T follicular helper cell (primary cell): ENCODE measurements at regions not wholly inside any gene's neighbourhood (a gene's known extent, or its start where the extent isn't known, plus 50 kb on each side); places are given as distances from the start of the nearest gene placed in this dataset.

ENCODE experiments used
- DNase-seq: peaks from one replicate; pipeline ENCODE4 v3.0.0-alpha.2; 2020; ENCODE audit warnings: low read depth

DNA sequence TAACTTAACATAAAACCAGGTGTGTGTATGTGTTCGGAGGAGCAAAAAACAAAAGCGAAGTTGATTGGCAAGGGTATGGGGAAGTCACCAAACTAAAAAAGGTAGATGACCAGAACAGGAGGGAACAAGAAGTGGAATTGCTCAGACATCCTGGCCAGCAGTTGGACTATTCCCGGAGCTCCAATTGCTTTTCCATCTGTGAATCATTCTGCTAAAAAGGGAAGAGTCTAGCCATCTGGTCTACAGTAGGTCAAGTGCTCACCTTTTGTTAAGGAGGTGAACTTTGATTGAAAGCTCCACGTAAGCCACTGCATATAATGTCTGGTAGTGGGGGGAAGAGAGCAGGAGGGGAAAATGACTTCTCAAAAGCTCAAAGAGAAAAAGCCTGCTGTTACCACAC lies 50.0 kb upstream of the BET1 start:
- DNase-seq: no peak

DNA sequence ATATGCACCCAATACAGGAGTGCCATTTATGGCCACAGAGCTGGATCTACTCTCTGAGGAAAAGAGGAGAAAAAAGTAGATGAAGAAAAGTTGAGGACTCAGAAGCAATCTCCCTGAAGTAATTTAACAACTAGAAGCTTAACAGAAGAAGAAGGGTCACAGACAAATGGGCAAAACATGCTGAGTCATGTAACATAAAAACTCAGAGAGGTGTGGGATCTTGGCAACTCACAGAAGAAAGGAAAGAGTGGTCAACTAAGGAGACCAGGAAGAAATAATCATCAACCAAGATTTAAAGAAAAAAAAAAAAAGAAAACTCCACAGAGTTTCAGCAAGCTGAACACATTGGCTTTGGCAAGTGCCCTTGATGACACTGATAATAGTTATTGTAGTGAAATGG lies 51.8 kb upstream of the BET1 start:
- DNase-seq: no peak

DNA sequence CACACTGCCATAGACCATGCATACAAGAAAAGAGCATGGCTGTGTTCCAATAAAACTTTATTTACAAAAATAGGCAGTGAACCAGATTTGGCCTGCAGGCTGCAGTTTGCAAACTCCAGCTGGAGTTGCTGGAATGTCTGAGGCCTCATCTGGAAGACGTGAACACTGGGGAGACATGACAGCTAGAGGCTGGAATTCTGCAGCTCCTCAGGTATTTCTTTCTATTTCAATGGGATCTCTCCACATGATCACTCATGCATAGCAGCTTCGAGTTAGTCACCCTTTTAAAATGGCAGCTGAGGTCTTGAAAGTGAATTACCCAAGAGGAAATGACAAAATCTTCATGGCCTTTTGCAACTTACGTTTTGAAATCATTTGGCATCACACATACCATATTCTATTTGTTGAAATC lies 52.6 kb upstream of the BET1 start:
- DNase-seq: no peak

DNA sequence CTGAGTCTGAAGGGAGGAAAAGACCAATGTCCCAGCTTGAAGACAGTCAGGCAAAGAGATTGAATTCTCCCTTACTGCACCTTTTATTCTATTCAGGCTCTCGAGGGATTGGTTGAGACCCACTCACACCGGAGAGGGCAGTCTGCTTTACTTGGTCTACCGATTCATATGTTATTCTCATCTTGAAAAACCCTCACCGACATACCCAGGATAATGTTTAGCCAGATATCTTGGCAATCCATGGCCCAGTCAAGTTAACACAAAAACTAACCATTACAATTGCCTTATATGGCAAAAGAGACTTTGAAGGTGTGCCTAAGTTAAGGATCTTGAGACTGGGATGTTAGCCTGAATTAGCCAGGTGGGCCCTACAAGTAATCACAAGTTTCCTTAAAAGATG lies 53.8 kb upstream of the BET1 start:
- no peak for DNase-seq

DNA sequence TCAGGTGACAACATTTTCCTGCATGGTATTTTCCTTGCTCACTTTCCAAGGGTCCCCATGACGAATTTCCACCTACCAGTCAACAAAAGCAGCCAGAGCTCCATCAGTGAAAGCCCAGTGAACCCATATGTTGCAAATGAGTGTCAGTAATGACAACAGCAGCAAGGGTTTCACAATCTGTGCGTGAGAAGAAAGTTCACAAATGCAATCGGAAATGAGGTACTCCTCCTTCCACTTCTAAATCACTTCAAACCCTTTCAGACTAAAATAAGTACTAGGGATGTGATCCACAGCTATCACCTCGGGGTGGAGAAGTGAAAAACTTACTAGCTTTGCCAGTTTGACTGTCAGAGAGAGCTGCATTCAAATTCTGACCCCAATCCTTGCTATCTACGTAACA lies 55.6 kb upstream of the BET1 start:
- DNase-seq: no peak

DNA sequence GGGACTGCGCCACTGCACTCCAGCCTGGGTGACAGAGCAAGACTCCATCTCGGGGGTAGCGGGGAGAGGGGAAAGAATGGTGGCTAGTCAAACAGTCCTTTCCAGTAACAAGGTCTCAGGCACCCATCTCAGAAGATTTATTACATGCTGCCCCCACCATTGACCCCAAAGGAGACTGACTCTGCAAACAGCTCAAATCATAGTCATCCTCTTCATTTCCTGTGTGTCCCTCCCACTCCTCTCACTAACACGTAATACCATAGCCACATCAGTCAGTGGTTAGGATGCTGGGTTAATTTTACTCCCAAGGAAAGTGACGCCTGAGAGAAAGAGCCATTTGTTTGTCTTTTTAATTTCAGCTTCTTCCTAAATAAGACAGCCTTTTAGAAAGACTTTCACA lies 56.6 kb upstream of the BET1 start:
- DNase-seq: no peak

DNA sequence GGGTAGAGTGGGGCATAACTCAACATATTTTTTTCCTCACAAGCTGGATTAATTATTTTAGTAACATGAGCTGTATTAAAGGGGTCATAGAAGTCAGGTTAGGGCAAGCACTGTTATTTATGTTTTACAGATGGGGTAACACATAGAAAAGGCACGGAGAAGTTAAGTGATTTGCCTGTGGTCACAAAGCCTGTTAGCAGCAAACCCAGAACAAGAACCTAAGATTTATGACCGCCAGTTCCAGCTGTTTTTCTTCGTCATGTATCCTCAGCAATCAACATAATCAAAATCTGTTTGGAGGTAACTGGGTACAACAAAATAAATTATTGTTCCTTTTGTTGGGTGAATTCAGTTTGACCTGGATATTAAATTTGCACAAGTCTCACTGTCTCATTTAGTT lies 57.2 kb upstream of the BET1 start:
- DNase-seq: no peak

DNA sequence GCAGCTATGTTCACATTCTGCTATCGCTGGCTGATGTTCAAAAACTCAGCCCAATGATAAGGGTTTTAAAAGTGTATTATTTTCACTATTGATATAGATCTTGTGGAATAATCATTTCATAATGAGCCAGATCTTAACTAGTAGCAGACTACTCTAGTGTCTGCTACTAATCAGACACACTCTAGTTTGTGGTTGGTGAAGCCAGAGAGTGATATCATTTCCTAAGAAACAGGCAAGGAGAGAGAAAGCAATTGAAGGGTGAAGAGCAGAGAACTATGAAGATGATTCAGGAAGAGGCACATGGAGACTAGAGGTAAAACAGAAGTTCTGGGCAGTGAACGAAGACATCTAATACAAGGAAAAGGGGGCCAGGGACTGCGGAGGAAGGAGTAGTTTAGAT lies 58.2 kb upstream of the BET1 start:
- no peak for DNase-seq

DNA sequence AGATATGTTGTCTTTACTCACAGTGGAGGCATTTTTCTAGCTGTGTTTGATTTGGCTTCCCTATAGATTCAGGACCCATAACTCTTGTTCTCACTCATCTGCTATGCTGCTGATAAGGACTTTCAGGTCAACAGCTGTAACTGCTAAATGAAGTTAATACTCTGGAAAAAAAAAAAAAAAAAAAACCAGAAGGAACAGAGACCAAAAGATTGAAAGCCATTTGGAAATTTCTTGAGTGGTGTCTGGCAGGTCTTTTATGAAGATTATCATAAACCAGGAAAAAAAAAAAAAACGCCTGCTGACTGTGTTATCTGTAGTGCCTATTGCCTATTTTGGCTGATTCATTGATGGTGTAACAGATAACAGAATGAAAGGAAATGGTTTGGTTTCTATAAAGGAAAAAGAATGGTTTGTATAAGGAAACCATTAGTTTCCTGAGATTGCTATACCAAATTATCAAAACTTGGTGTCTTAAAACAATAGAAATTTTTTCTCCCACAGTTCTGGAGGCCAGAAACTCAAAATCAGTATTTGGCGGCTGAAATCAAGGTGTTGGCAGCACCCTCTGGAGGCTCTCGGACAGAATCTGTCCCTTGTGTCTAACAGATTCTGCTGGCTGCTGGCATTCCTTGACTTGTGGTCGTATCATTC lies 60.5 kb upstream of the BET1 start:
- no peak for DNase-seq

DNA sequence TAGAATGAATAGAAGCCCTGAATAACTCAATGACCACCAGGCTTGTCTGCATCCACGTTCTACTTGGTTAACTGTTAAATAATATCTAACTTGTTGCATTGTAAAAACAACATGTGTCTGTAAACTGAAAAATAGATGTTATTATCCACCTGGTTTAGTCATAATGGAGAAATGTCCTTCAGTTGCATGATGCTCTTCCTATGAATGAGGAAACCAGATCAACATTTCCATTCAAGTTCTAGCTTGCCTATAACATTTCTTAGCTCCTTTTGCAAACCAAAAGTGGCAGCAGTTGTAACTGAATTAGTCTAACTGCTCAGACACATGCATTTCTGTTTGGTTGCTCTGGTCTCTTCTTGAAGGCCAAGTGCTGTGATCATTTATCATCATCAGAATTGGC lies 62.9 kb upstream of the BET1 start:
- DNase-seq: no peak

DNA sequence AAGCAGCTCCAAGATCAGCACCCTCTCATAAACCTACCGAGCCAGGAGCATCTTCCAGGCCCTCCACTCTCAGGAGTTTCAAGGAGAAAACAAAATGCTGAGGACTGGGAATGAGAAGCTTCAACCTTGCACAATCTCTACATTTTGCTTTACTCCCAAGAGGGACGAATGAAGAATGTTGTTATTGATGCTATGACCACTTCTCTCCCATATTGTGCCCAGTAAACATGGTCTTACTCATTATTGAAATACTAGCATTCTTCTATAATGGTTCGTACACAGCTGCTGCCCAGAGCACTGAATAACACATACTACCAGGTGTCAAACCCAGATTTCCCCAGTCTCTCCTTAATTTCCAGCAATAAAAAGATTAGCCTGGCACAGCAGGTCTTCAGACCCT lies 63.4 kb upstream of the BET1 start:
- DNase-seq: no peak

DNA sequence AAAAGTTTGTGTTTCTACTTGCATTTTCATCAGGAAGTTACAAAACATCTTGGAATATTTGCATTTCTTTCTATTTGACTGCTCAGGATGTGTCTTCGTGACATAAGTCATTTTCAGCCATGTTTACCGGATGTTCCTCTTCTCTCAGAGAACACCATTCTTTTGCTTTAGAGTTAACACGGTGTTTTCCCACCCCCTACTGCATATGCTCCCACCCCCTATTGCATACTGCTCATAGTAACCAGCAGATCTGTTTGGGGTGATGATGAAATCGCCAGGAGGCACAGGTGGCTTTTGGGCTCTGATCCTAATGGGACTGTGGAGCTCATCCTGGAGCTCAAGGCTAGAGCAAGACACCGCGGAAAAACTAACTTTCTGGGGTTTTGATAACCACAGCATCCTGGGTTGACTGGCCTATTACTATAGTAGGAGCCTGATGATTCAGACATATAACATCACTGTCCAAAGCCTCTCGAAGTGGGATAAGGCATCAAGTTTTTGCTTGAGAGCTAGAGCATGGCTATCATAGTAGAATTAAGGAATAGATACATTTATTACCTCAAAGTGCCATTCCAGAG lies 65.1 kb upstream of the BET1 start:
- no peak for DNase-seq

DNA sequence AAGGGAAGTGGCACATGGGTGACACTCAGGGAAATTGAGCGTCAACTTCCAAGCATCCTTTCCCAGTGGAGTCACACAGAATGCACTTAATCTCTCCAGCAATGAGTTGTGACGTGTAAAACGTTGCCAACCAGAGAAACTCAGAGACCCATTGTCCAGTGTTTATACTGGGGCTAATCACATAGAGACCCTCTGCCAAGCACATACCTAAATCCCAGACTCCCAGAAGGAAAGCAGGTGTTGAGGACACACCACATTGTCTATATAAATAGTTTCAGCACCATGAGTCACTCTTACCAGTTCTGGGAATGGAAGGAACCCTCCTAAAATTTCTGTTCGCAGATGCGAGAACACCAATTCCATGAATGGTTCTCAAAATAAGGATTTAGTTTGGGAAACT lies 76.4 kb upstream of the BET1 start:
- no peak for DNase-seq

DNA sequence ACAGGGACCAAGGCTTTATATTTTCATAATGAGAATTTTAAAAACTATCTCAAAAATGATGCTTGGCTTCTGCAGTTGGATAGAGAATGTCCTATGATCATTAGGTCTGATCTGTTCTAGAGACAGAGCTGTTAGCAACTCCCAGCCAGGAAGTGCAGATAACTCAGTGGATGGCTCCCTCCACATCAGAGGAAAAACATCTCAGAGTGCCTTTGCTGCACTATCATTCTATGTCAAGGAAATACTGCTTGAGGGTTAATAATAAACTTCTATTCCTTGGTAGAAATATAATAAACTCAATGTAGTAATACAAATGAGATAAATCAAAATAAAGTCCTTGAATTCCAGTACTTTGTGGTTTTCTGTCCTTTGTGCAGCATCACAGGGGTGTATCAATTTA lies 78.0 kb upstream of the BET1 start:
- no peak for DNase-seq

DNA sequence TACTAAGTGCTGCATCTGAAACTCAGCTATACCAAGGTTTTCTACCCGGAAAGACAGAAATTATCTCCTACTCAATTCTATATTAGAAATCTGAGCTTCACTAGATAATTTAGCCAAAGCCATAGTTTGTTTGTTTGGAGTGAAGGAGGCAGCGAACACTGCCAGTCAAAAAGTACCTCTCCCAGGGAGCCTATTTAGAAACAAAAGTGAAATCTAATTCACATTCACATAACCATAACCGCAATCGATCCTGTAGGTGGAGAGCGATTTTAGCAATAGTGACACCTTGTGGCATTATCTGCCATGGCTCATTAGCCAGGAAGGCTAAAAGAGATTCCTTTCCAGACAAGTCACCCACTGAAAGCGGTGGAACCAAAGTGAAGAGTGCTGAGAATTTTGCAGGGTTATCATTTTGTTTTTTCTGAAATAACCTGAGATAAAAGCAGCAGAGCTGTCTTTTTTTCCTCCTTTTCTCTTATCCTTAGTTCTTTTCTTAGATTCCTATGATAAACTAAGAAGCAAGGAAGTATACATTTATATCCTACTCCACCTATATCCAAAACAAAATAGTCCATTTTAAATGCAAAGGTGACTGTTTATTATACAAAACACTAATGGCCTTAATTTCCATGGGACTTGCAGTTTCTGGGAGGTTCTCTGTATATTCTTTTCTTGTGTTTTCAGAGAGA lies 83.7 kb upstream of the BET1 start:
- peak; percentile 21 for DNase-seq

DNA sequence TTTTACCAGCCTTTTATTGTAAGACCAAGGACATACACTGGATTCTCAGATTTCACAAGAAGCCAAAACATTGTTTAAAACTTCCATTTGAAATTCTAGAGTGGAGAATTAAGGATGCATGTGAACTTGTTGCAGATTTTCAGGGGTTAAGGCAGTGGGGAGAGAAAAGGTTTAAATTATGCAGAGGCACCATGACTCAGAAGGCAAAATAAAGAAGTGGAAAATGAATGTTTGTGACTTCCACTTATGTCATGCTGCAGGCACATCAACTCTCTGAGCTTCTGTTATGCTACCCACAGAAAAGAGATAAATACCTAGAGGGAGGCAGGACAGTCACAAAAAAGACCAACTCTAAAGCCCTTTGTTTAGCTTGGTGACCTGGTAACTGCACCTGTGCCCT lies 84.4 kb upstream of the BET1 start:
- DNase-seq: no peak

DNA sequence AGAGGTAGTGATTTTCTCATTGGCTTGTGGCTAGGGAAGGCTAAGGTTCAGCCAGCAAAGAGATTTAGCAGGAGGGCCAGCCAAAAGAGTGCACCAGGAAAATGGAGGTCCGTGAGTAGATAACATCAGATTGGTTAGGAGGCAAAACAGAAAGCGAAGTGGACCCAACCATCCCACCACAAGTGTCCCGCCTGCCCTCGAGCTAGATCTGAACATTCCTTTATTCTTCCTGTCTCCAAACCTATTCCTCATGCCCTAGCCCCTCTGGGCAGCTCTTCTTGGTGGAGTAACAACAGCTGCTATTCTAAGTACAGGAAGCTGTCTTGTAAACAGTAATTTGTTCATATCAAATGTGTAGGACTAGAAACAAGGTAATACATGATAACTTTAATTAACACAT lies 85.7 kb upstream of the BET1 start:
- no peak for DNase-seq

DNA sequence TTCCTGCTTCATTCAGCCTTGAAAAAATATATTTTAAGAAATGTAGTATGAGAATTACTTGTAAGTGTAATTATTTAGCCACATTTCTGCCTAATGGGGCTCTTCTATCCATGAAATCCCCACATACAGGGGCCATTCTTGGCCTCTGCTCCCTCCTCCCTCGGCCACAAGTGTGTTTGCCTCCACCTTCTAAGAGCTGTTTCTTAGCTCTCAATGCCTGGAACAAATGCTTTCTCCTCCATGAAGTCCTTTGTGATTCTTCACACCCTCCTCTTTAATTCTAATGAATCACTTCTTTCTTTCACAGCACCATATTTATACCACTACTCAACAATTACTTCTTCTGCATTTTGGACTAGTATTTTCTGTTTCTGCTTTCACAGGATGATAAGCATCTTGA lies 88.8 kb upstream of the BET1 start:
- no peak for DNase-seq

DNA sequence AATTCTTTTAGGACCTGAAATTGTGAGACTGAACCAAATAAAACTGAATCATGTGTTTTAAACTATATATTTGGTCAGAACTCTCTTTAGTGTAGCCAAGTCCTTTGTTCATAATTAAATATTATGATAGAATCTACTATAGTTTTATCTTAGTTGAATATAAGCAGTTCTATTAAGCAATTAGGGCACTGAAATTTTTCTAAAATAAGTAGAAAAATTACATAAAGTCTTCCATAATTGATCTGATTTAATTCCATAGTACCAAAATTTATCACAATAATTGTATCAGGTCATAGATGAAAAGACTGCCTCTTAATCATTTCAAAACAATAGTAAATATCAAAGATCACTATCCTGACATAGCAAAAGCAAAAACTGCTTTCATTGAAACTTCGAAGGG lies 90.1 kb upstream of the BET1 start:
- no peak for DNase-seq

DNA sequence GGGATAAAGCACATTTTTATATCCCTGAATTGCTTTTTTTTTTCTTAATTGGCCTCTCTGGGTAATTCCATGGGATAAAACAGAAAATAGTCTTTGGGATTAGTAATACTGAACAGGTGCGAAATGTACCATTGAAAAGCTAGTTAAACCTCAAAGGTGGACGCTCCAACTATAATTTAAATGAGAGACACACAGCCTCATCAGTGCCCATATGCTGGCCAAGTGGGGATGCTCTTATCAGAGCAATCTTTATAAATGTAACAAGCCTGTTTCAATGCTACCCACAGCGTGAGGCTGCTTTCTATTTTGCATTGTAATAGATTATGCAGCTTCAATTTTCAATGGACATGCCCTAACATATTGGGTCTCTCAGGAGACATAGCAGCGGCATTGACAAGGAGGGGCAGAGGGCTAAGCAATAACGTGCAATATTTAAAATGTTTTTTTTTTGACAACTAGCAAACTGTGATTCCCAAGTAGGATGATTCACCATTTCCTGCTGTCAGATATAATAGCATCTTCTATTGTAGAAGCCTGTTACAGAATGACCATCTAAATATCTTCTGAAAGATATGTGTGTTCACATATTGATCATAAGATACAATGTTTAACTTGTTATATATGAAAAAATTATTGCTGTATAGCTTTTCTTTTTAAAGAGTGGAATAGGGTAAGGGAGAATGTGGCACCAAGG lies 91.3 kb upstream of the BET1 start:
- no peak for DNase-seq

DNA sequence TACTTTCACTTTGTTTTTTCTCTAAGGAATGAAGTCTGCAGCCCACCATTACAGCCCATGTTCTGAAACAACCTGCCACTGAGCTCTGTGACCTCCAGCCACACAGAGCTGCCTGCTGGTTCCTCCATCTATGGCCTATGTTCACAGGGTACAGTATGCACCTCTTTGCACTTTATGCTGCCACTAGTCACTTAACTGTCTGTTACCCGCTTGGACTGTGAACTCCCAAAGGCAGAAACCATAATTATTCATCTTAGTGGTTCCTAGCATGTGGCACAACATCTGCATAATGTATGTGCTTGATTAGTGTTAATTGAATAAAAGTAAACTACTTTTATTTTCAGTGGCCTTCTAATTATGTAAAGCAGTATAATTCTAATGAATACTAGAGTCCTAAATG lies 95.5 kb upstream of the BET1 start:
- no peak for DNase-seq

DNA sequence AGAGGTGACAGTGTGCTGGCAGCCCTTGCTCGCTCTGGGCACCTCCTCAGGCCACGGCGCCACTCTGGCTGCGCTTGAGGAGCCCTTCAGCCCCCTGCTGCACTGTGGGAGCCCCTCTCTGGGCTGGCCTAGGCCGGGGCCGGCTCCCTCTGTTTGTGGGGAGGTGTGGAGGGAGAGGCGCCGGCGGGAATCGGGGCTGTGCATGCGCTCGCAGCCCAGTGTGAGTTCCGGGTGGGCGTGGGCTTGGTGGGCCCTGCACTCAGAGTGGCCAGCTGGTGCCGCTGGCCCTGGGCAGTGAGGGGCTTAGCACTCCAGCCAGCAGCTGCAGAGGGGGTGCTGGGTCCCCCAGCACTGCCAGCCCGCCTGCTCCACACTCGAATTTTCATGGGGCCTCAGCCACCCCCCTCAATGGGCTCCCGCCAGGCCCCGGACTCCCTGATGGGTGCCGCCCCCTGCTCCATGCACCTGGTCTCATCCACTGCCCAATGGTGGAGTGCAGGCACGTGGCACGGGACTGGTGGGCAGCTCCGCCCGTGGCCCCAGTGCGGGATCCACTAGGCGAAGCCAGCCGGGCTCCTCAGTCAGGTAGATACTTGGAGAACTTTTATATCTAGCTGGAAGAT lies 96.7 kb upstream of the BET1 start:
- no peak for DNase-seq

DNA sequence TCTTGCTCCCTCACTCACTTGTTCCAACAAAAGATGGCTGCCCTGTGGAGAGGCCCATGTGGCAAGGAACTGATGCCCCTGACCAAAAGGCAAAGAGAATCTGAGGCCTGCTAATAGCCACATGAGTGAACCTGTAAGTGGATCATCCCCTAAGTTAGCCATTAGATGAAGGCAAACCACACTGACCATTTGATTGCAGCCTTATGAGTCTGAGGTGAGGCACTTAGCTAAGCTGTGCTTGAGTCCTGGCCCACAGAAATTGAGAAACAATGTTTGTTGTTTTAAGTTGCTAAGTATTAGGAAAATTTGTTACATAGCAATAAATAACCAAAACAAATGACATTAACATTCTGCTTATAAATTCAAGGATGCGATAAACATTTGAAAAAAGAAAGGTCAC lies 100.1 kb upstream of the BET1 start:
- no peak for DNase-seq
